Neural crest cell (in vitro differentiated cells): ENCODE measurements at regions not wholly inside any gene's neighbourhood (a gene's known extent, or its start where the extent isn't known, plus 50 kb on each side); places are given as distances from the start of the nearest gene placed in this dataset.

Source experiments
- DNase-seq: peaks from one replicate; pipeline ENCODE4 v3.0.0; 2021; ENCODE audit warnings: low read depth, mixed read lengths, low spot score
- H3K27ac Mint-ChIP-seq: one replicate; pipeline ENCODE4 v1.8.0; 2021; ENCODE audit warnings: mild to moderate bottlenecking, mixed read lengths; ENCODE audit not compliant: unreplicated experiment
- H3K27me3 Mint-ChIP-seq: 2 replicates; pipeline ENCODE4 v1.8.0; 2021; ENCODE audit warnings: low read depth, mild to moderate bottlenecking, mixed read lengths
- H3K36me3 Mint-ChIP-seq: 2 replicates; pipeline ENCODE4 v1.8.0; 2021; ENCODE audit warnings: low read depth, mild to moderate bottlenecking, mixed read lengths
- H3K4me1 Mint-ChIP-seq: 2 replicates; pipeline ENCODE4 v1.8.0; 2021; ENCODE audit warnings: mixed read lengths
- H3K4me3 Mint-ChIP-seq: one replicate; pipeline ENCODE4 v1.8.0; 2021; ENCODE audit warnings: mild to moderate bottlenecking, mixed read lengths
- H3K9me3 Mint-ChIP-seq: 2 replicates; pipeline ENCODE4 v1.8.0; 2021; ENCODE audit warnings: mixed read lengths
- CTCF ChIP-seq: fragments of 200-600 bp; sonication (generic); conservative IDR thresholded peaks from 2 replicates; pipeline ENCODE4 v1.5.0; 2021; ENCODE audit warnings: antibody characterized with exemption, mild to moderate bottlenecking

GRCh38 chr3:44048196-44048924, 193.3 kb upstream of the TOPAZ1 start:
- no peak overlapping the region for H3K27ac Mint-ChIP-seq

GRCh38 chr3:44048949-44049348, 192.7 kb upstream of the TOPAZ1 start:
- no peak overlapping the region for H3K4me3 Mint-ChIP-seq
- no peaks in the 10 kb centered on the region for H3K27me3 Mint-ChIP-seq
- TF ChIP-seq CTCF, result no peak
- no peak overlapping the region for H3K27ac Mint-ChIP-seq
- H3K36me3 Mint-ChIP-seq, result no peaks in the 10 kb centered on the region
- H3K9me3 Mint-ChIP-seq, result no peaks in the 10 kb centered on the region
- peaks cover 20% of the 10 kb centered on the region for H3K4me1 Mint-ChIP-seq
- no peak for DNase-seq

More at GRCh38 chr3:44048196-44048924, 193.3 kb upstream of the TOPAZ1 start:
- Mint-ChIP-seq H3K4me3 (no peak overlapping the region), H3K36me3 (no peaks in the 10 kb centered on the region), H3K27me3 (no peaks in the 10 kb centered on the region), H3K9me3 (no peaks in the 10 kb centered on the region), H3K4me1 (peaks cover 20% of the 10 kb centered on the region)
- no peak for DNase-seq
- no peak for TF ChIP-seq CTCF

- Mint-ChIP-seq H3K27ac (no peak overlapping the region), H3K4me1 (peaks cover 20% of the 10 kb centered on the region), H3K4me3 (no peak overlapping the region), H3K36me3 (no peaks in the 10 kb centered on the region), H3K27me3 (no peaks in the 10 kb centered on the region), H3K9me3 (no peaks in the 10 kb centered on the region)
- DNase-seq, result no peak
- no peak for TF ChIP-seq CTCF
Observed at GRCh38 chr3:44050101-44050500, 191.6 kb upstream of the TOPAZ1 start.

- no peak for TF ChIP-seq CTCF
- Mint-ChIP-seq H3K27me3 (no peaks in the 10 kb centered on the region), H3K4me3 (no peak overlapping the region), H3K9me3 (no peaks in the 10 kb centered on the region), H3K27ac (no peak overlapping the region), H3K36me3 (no peaks in the 10 kb centered on the region), H3K4me1 (peaks cover 20% of the 10 kb centered on the region)
- no peak for DNase-seq
Observed at GRCh38 chr3:44050867-44051266, 190.8 kb upstream of the TOPAZ1 start.

GRCh38 chr3:44055951-44056350, 185.7 kb upstream of the TOPAZ1 start:
- H3K9me3 Mint-ChIP-seq, result no peaks in the 10 kb centered on the region
- no peak overlapping the region for H3K27ac Mint-ChIP-seq
- DNase-seq, result no peak
- no peaks in the 10 kb centered on the region for H3K4me1 Mint-ChIP-seq
- no peaks in the 10 kb centered on the region for H3K36me3 Mint-ChIP-seq
- no peak for TF ChIP-seq CTCF
- no peak overlapping the region for H3K4me3 Mint-ChIP-seq
- H3K27me3 Mint-ChIP-seq, result peaks cover 30% of the 10 kb centered on the region
